CD4-positive, alpha-beta memory T cell (primary cell): ENCODE measurements at regions not wholly inside any gene's neighbourhood (a gene's known extent, or its start where the extent isn't known, plus 50 kb on each side); places are given as distances from the start of the nearest gene placed in this dataset.

Source experiments
- CTCF ChIA-PET: fragments of 350-600 bp; sonication (Branson Sonifier 250); formaldehyde crosslinking; loops from one replicate; lab custom pipeline; 2021; ENCODE audit warnings: inconsistent platforms; ENCODE audit not compliant: partially characterized antibody; lab: Charles Lee
- POLR2A ChIA-PET: fragments of 350-600 bp; sonication (Branson Sonifier 250); formaldehyde crosslinking; loops from one replicate; lab custom pipeline; 2021; ENCODE audit not compliant: partially characterized antibody; lab: Charles Lee
- DNase-seq, 5 donors: peaks; one replicate each; pipeline versions ENCODE4 v3.0.0 to v3.0.0-alpha.2; 2020 to 2022; ENCODE audit warnings: mixed read lengths in 1 of 5
- H3K27ac ChIP-seq: one replicate; pipeline ENCODE4 v1.7.0; 2013; ENCODE audit warnings: low read depth, low read length
- H3K27me3 ChIP-seq: 2 replicates; pipeline ENCODE4 v1.7.0; 2013; ENCODE audit warnings: mild to moderate bottlenecking, low read length, moderate library complexity; ENCODE audit not compliant: insufficient read depth
- H3K36me3 ChIP-seq: 2 replicates; pipeline ENCODE4 v1.7.0; 2013; ENCODE audit warnings: mild to moderate bottlenecking, low read length, moderate library complexity; ENCODE audit not compliant: insufficient read depth
- H3K4me1 ChIP-seq: 2 replicates; pipeline ENCODE4 v1.7.0; 2013; ENCODE audit warnings: mild to moderate bottlenecking, low read length, moderate library complexity; ENCODE audit not compliant: insufficient read depth
- H3K4me3 ChIP-seq, 2 donors: one replicate each; pipeline ENCODE4 v1.7.0; 2013; ENCODE audit warnings: low read length in 2 of 2, mild to moderate bottlenecking in 1 of 2
- H3K9me3 ChIP-seq, 2 donors: one replicate each; pipeline ENCODE4 v1.7.0; 2013; ENCODE audit warnings: low read length in 2 of 2, control low read depth in 1 of 2; ENCODE audit not compliant: control insufficient read depth in 1 of 2
- H3K27ac Mint-ChIP-seq, 7 donors: one replicate each; pipeline ENCODE4 v1.8.0; 2020 to 2021; ENCODE audit warnings: mixed read lengths in 7 of 7, mild to moderate bottlenecking in 6 of 7, inconsistent platforms in 3 of 7, moderate library complexity in 3 of 7
- H3K27me3 Mint-ChIP-seq, 2 donors: one replicate each; pipeline ENCODE4 v1.8.0; 2020 to 2021; ENCODE audit warnings: mixed read lengths in 2 of 2
- H3K36me3 Mint-ChIP-seq, 2 donors: one replicate each; pipeline ENCODE4 v1.8.0; 2020 to 2021; ENCODE audit warnings: mixed read lengths in 2 of 2, inconsistent platforms in 1 of 2, mild to moderate bottlenecking in 1 of 2
- H3K4me1 Mint-ChIP-seq, 4 donors: one replicate each; pipeline ENCODE4 v1.8.0; 2020 to 2021; ENCODE audit warnings: mixed read lengths in 4 of 4, mild to moderate bottlenecking in 1 of 4
- H3K4me3 Mint-ChIP-seq, 8 donors: one replicate each; pipeline ENCODE4 v1.8.0; 2020 to 2021; ENCODE audit warnings: mixed read lengths in 8 of 8, mild to moderate bottlenecking in 7 of 8, moderate library complexity in 6 of 8, inconsistent platforms in 3 of 8
- H3K9me3 Mint-ChIP-seq, 8 donors: one replicate each; pipeline ENCODE4 v1.8.0; 2020 to 2021; ENCODE audit warnings: mixed read lengths in 8 of 8, mild to moderate bottlenecking in 5 of 8, inconsistent platforms in 3 of 8, moderate library complexity in 1 of 8
- intact Hi-C: fragments of 100-400 bp; cut with micrococcal nuclease; formaldehyde crosslinking; loops from one replicate; pipeline ENCODE4 v1.15.1; 2023

DNA sequence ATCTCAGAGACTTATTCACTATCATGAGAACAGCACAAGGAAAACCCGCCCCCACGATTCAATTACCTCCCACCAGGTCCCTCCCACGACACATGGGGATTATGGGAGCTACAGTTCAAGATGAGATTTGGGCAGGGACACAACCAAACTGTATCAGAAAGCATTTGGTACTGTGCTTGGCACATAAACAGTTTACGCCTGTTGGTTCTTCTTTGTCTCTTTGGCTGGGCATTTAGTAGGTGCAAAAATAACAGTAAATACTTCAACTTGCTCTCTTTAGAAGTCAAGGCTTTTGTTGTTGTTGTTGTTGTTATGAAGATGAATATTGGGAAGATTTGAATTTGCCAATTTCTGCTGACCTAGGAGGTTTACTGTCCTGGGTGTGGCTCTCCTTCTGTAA lies 175.4 kb upstream of the IGSF21 start:
- Histone ChIP-seq H3K36me3 (no peaks in the 10 kb centered on the region), H3K9me3 (no peaks in the 10 kb centered on the region), H3K4me1 (no peaks in the 10 kb centered on the region), H3K27me3 (no peaks in the 10 kb centered on the region), H3K4me3 (no peak overlapping the region), H3K27ac (no peak overlapping the region)
- ChIA-PET CTCF (no interaction called here), POLR2A (no interaction called here)
- H3K36me3 Mint-ChIP-seq, result no peaks in the 10 kb centered on the region
- no peak overlapping the region for H3K27ac Mint-ChIP-seq
- H3K27me3 Mint-ChIP-seq, result peaks cover 7 to 9% of the 10 kb centered on the region in 2 donors
- H3K9me3 Mint-ChIP-seq, result peaks cover 0 to 12% (median 1%) of the 10 kb centered on the region in 8 donors
- intact Hi-C loops, result no loop called here
- no peak overlapping the region for H3K4me3 Mint-ChIP-seq
- DNase-seq, result no peak
- H3K4me1 Mint-ChIP-seq, result no peaks in the 10 kb centered on the region

- H3K4me3 ChIP-seq, result no peak overlapping the region
- no peak overlapping the region for H3K27ac Mint-ChIP-seq
- peaks cover 2 to 9% of the 10 kb centered on the region in 2 donors for H3K27me3 Mint-ChIP-seq
- H3K36me3 Mint-ChIP-seq, result no peaks in the 10 kb centered on the region
- H3K27me3 ChIP-seq, result no peaks in the 10 kb centered on the region
- CTCF ChIA-PET, result interaction anchor here (1.7 kb wide), 1 partner anchor 15 kb away, joined by 3 read pairs; no protein-coding TSS in a partner anchor
- POLR2A ChIA-PET, result no interaction called here
- peaks cover 0 to 12% (median 1%) of the 10 kb centered on the region in 8 donors for H3K9me3 Mint-ChIP-seq
- intact Hi-C loops, result no loop called here
- H3K36me3 ChIP-seq, result no peaks in the 10 kb centered on the region
- no peak for DNase-seq
- H3K4me1 ChIP-seq, result no peaks in the 10 kb centered on the region
- no peaks in the 10 kb centered on the region for H3K9me3 ChIP-seq
- no peak overlapping the region for H3K27ac ChIP-seq
- H3K4me1 Mint-ChIP-seq, result no peaks in the 10 kb centered on the region
- H3K4me3 Mint-ChIP-seq, result no peak overlapping the region
Measured at GRCh38 chr1:17933501-17933900, 174.1 kb upstream of the IGSF21 start.

GRCh38 chr1:17933971-17934370 lies 173.6 kb upstream of the IGSF21 start:
- H3K27ac ChIP-seq, result no peak overlapping the region
- no peaks in the 10 kb centered on the region for H3K36me3 ChIP-seq
- no peak overlapping the region for H3K4me3 ChIP-seq
- intact Hi-C loops, result no loop called here
- no peaks in the 10 kb centered on the region for H3K27me3 ChIP-seq
- no peaks in the 10 kb centered on the region for H3K36me3 Mint-ChIP-seq
- peaks cover 2 to 9% of the 10 kb centered on the region in 2 donors for H3K27me3 Mint-ChIP-seq
- no peak overlapping the region for H3K4me3 Mint-ChIP-seq
- H3K4me1 ChIP-seq, result no peaks in the 10 kb centered on the region
- CTCF ChIA-PET, result interaction anchor here (1.7 kb wide), 1 partner anchor 15 kb away, joined by 3 read pairs; no protein-coding TSS in a partner anchor
- H3K9me3 ChIP-seq, result no peaks in the 10 kb centered on the region
- DNase-seq, result no peak
- no peak overlapping the region for H3K27ac Mint-ChIP-seq
- peaks cover 0 to 12% (median 1%) of the 10 kb centered on the region in 8 donors for H3K9me3 Mint-ChIP-seq
- no peaks in the 10 kb centered on the region for H3K4me1 Mint-ChIP-seq
- POLR2A ChIA-PET, result no interaction called here

DNA sequence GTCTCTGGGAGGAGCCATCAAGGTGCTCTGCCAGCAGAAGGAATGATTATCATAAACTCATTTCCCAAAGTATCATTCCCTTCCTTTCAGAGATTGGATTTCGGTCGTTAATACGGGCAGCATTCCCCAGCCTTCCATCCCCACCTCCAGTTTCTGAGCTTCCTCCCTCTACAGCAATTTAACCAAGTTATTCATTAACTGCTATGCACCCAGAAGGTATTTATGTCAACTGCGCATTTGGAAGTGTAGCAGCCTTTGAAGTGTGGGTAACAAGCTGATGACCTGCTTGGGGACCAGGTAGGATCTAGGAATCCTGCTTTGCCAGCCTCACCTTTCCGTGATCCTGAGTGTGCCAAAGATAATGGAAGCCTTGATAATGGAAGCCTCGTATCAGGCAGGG lies 172.4 kb upstream of the IGSF21 start:
- no peaks in the 10 kb centered on the region for H3K4me1 ChIP-seq
- no peaks in the 10 kb centered on the region for H3K27me3 ChIP-seq
- POLR2A ChIA-PET, result no interaction called here
- Mint-ChIP-seq H3K4me3 (no peak overlapping the region), H3K27me3 (peaks cover 5 to 7% of the 10 kb centered on the region in 2 donors), H3K27ac (no peak overlapping the region), H3K9me3 (peaks cover 0 to 12% (median 1%) of the 10 kb centered on the region in 8 donors), H3K36me3 (no peaks in the 10 kb centered on the region), H3K4me1 (no peaks in the 10 kb centered on the region)
- no peaks in the 10 kb centered on the region for H3K36me3 ChIP-seq
- intact Hi-C loops, result no loop called here
- no peaks in the 10 kb centered on the region for H3K9me3 ChIP-seq
- no peak overlapping the region for H3K4me3 ChIP-seq
- DNase-seq, result no peak
- CTCF ChIA-PET, result no interaction called here
- H3K27ac ChIP-seq, result no peak overlapping the region

DNA sequence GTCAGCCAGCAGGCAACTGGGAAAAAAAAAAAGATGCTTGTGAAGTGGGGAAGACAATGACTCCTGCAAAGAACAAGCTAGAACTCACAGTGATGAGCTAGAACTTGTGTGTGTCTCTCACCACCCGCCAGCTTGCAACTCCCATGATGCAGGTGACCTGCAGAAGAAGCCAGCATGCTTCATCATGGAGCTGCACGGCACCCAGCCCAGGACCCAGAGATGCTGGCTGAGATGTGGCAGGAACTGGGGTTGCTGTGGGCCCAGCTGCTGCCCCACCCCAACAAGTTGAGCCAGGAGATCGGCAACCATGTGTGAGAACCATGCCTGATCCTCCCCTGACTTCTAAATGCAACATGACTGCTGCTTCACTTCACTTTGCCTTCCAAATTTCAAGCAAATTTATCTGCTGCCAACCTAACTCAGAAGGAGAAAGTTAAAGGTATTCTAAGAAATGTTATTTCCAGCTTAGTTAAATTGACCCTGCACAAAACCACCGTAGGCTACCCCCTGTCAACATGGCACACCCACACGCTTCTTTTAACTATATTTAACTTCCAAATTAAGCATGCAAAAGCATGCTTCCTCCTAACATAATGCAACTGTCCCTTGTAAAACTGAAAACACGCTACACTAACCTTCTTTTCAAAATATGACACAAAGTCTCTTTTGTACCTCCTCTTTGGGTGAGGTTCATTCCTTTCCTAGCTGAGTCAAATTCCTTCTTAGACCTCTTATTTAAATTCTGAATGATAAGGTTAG lies 166.0 kb upstream of the IGSF21 start:
- no peaks in the 10 kb centered on the region for H3K4me1 ChIP-seq
- no peaks in the 10 kb centered on the region for H3K36me3 Mint-ChIP-seq
- no peak overlapping the region for H3K4me3 ChIP-seq
- CTCF ChIA-PET, result no interaction called here
- H3K27me3 Mint-ChIP-seq, result peaks cover 6 to 8% of the 10 kb centered on the region in 2 donors
- no peak overlapping the region for H3K27ac ChIP-seq
- no peaks in the 10 kb centered on the region for H3K4me1 Mint-ChIP-seq
- peaks cover 0 to 2% (median 0%) of the 10 kb centered on the region in 8 donors for H3K9me3 Mint-ChIP-seq
- POLR2A ChIA-PET, result no interaction called here
- intact Hi-C loops, result no loop called here
- no peak overlapping the region for H3K4me3 Mint-ChIP-seq
- H3K27ac Mint-ChIP-seq, result no peak overlapping the region
- no peak for DNase-seq
- H3K27me3 ChIP-seq, result no peaks in the 10 kb centered on the region
- H3K9me3 ChIP-seq, result no peaks in the 10 kb centered on the region
- no peaks in the 10 kb centered on the region for H3K36me3 ChIP-seq

GRCh38 chr1:17943506-17943905 lies 164.1 kb upstream of the IGSF21 start:
- intact Hi-C loops, result no loop called here

GRCh38 chr1:17944646-17945045 lies 163.0 kb upstream of the IGSF21 start:
- Histone ChIP-seq H3K27ac (no peak overlapping the region), H3K4me1 (no peaks in the 10 kb centered on the region), H3K27me3 (no peaks in the 10 kb centered on the region), H3K36me3 (no peaks in the 10 kb centered on the region), H3K9me3 (no peaks in the 10 kb centered on the region), H3K4me3 (no peak overlapping the region)
- Mint-ChIP-seq H3K27ac (no peak overlapping the region), H3K27me3 (peaks cover 8 to 11% of the 10 kb centered on the region in 2 donors), H3K36me3 (no peaks in the 10 kb centered on the region), H3K4me1 (no peaks in the 10 kb centered on the region), H3K4me3 (no peak overlapping the region), H3K9me3 (peaks cover 0 to 2% (median 0%) of the 10 kb centered on the region in 8 donors)
- CTCF ChIA-PET, result no interaction called here
- no peak for DNase-seq
- intact Hi-C loops, result no loop called here
- POLR2A ChIA-PET, result no interaction called here

More at GRCh38 chr1:17943506-17943905, 164.1 kb upstream of the IGSF21 start:
- Histone ChIP-seq H3K9me3 (no peaks in the 10 kb centered on the region), H3K36me3 (no peaks in the 10 kb centered on the region), H3K27ac (no peak overlapping the region), H3K27me3 (no peaks in the 10 kb centered on the region), H3K4me1 (no peaks in the 10 kb centered on the region), H3K4me3 (no peak overlapping the region)
- POLR2A ChIA-PET, result no interaction called here
- CTCF ChIA-PET, result no interaction called here
- no peaks in the 10 kb centered on the region for H3K4me1 Mint-ChIP-seq
- no peak overlapping the region for H3K4me3 Mint-ChIP-seq
- peaks cover 0 to 2% (median 0%) of the 10 kb centered on the region in 8 donors for H3K9me3 Mint-ChIP-seq
- DNase-seq, result no peak
- no peak overlapping the region for H3K27ac Mint-ChIP-seq
- H3K27me3 Mint-ChIP-seq, result peaks cover 8 to 11% of the 10 kb centered on the region in 2 donors
- no peaks in the 10 kb centered on the region for H3K36me3 Mint-ChIP-seq
